NCI-H146 treated with DMSO at 0.1 percent for 48 hours (cell line): ENCODE measurements at regions not wholly inside any gene's neighbourhood (a gene's known extent, or its start where the extent isn't known, plus 50 kb on each side); places are given as distances from the start of the nearest gene placed in this dataset.
"Not testable (repeated sequence)": the region's sequence is repeated elsewhere in the genome, so short reads cannot be mapped to it uniquely, and the experiment has no call there.

ENCODE experiments used
- DNase-seq: peaks from one replicate; lab custom pipeline; 2025; ENCODE audit not compliant: unreplicated experiment; lab: John Stamatoyannopoulos, UW

- no peak for DNase-seq
These were observed 536.9 kb downstream of the RAPGEF2 start for GRCh38 chr4:159639671-159640323.

- no peak for DNase-seq
These were observed 546.4 kb downstream of the RAPGEF2 start for GRCh38 chr4:159649237-159649636.

DNA sequence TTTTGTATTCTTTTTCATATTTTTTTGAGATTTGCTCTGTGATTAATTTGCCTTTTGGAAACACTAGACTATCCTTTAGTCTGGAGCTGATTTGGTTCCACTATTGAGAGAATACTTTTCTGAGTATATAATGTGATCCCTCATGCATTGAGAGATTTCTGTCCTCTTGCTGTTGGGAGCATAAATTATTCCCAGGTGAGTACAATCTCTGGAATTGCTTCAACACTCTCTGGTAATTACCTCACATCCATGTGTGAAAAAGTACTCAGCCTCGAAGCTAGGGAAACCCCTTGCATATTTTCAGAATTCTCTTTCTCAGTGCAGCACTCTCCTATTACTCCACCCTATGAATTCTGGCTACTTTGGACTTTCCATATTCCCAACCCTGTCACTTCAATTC is 550.0 kb downstream of the RAPGEF2 start:
- no peak for DNase-seq

GRCh38 chr4:159655547-159655946 is 552.7 kb downstream of the RAPGEF2 start:
- no peak for DNase-seq

DNA sequence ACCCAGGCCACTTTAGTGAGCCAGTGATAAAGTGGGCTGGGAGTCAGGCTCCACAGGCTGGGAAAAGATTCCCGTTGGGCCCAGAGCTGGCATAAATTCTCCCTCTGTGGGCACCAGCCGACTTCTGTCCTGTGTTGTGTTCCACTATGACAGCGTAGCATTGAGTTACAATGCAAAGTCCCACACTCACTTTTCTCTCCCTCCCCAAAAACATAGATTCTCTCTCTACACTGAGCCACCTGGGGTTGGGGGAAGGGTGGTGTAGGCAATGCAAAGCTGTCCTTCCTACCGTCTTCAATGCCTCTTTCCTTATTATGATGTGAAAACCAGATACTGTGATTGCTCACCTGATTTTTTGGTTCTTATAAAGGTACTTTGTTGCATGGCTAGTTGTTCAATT is 566.2 kb downstream of the RAPGEF2 start:
- DNase-seq: no peak

DNA sequence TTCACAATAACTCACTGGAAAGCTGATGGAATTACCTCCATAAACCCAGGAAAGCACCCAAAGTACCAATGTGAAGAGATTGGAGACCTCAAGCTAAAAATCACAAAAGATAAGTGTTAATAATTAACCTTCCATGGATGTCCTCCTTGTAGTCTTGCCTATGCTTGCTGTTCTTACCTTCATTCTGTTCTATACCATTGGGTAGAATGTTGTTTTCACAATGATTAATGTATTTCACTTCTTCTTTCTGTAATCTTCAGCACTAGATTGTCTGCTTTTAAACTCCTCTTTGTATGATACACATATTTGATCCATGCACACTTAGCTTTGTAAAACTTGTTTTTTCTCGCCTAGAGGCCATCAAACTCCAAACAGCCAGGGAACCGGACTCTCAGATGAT is 570.3 kb downstream of the RAPGEF2 start:
- DNase-seq: no peak

- DNase-seq: no peak
These were observed 571.4 kb downstream of the RAPGEF2 start for GRCh38 chr4:159674241-159674640.

GRCh38 chr4:159677521-159677920 is 574.6 kb downstream of the RAPGEF2 start:
- DNase-seq: no peak

DNA sequence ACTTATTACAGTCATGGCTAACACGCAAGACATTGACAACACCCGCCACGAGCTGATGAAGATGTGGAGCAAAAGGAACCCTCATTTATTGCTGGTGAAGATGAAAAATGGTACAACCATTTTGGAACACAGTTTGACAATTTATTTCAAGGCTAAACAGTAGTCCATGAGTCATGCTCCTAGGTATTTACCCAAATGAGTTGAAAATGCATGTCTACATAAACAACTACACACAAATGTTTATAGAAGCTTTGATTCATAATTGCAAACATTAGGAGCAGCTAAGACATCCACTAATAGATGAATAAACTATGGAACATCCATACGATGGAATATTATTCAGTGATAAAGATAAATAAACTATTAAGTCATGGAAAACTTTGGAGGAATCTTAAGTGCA is 580.1 kb downstream of the RAPGEF2 start:
- DNase-seq: no peak

- no peak for DNase-seq
These were observed 581.2 kb downstream of the RAPGEF2 start for GRCh38 chr4:159684061-159684460.

GRCh38 chr4:159685340-159686092 is 582.6 kb downstream of the RAPGEF2 start:
- DNase-seq: no peak

GRCh38 chr4:159689526-159689925 is 586.6 kb downstream of the RAPGEF2 start:
- no peak for DNase-seq

DNA sequence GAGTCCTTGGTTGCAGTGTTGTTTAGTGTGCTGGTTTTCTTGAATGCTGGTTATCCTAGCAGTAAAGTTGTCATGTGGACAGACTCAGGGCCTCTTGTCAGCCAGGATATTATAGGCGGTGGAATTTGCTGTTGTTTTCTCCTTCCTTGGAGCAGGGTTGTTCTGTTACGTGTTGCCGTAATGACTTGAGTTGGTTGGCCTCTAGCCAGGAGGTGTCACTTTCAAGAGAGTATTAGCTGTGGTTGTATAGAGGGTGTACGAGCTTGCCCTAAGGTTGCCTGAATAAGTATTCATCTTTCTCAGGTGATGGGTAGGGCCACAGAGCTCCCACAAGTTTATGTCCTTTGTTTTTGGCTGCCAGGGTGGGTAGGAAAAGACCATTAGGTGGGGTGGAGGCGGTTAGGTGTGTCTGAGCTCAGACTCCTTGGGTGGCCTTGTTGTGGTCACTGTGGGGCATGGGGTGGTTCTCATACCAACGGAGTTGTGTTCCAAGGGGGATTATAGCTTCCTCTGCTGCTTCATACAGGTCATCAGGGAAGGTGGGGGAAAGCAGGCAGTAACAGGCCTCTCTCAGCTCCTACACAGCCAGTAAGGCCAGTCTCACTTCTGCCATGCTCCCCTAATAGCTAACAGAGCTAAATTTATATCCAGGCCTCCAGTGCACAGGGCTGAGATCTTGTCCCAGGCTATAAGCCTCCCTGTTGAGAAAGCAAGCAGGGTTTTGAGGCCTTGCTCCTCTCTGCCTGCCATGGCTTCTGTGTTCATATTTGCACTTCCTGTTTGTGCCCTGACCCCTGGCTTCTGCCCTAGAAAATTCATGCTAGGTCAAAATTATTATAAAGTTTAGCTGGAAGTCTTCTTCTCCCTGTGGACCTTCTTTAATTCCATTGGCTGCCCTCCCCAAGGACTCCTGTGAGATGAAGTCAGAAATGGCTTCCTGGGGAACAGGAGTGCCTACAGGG is 594.7 kb downstream of the RAPGEF2 start:
- no peak for DNase-seq

DNA sequence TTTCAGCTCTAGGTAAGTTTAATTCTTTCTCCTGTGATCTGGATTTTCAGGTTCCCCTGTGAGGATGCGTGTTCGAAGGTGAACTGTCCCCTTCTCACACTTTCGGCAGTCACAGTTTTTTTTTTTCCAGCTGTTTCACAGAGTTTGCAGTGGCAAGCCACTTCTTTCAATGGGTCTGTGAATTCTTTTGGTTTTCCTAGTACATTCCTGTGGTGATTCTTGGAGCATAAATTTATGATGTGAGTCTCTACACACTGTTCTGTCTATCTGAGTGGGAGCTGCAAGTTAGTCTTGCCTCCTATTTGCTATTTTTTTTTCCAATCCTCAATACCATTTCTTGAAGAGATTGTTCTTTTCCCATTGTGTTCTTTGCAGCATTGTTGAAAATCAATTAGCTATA is 595.5 kb downstream of the RAPGEF2 start:
- no peak for DNase-seq

DNA sequence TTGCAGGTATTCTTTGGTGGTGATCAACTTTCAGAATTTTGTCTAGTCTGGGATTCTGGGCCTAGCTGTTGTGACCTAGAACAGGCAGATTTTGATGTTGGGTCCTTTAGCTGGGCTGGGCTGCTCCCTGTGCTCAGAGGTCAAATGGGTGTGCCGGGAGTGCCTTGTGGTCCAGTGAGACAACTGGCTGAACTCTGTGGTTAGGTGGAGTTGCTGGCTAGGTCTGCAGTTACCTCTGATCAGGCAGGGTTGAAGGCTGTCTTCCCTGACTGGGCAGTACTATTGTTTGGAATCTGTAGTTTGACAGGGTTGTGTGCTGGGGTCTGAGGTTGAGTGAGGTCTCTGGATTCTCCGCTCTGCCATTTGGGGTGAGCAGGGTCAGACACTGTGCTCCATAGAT is 599.3 kb downstream of the RAPGEF2 start:
- DNase-seq: no peak

- DNase-seq: no peak
These were observed 602.5 kb downstream of the RAPGEF2 start for GRCh38 chr4:159705334-159705733.

- DNase-seq: no peak
These were observed 603.8 kb downstream of the RAPGEF2 start for GRCh38 chr4:159706704-159707103.

DNA sequence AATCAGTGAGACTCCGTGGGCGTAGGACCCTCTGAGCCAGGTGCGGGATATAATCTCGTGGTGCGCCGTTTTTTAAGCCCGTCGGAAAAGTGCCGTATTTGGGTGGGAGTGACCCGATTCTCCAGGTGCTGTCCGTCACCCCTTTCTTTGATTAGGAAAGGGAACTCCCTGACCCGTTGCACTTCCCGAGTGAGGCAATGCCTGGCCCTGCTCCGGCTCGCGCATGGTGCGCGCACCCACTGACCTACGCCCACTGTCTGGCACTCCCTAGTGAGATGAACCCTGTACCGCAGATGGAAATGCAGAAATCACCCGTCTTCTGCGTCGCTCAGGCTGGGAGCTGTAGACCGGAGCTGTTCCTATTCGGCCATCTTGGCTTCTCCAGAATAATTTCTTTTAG is 612.3 kb downstream of the RAPGEF2 start:
- not testable (repeated sequence) for DNase-seq

- no peak for DNase-seq
These were observed 616.7 kb downstream of the RAPGEF2 start for GRCh38 chr4:159719531-159719930.

- no peak for DNase-seq
These were observed 619.2 kb downstream of the RAPGEF2 start for GRCh38 chr4:159722052-159722451.

DNA sequence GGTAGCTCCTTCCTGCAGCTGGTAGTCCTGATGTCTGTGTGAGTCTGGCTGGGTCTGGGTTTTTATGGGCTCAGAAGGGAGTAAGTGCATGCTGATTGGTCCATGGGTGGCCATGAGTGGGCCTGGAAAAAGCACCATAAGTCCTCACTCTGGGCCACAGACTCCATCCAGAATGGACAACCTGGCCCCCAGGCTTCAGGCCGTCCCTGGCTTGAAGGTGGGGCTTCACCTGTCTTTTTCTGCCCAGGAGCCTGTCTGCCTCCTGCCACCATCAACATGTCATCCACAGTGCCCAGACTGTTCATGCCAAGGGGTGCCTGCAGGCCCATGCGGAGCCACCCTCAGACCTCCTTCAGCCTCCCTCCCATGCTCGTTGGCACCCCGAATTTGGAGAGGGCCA is 620.0 kb downstream of the RAPGEF2 start:
- no peak for DNase-seq
